GM13977 (cell line): ENCODE measurements at regions not wholly inside any gene's neighbourhood (a gene's known extent, or its start where the extent isn't known, plus 50 kb on each side); places are given as distances from the start of the nearest gene placed in this dataset.

Source experiments
- DNase-seq: peaks from one replicate; pipeline ENCODE4 v3.0.0; 2012; ENCODE audit warnings: low spot score
- CTCF ChIP-seq: IDR thresholded peaks from 2 replicates; pipeline ENCODE4 v1.5.1; 2012; ENCODE audit warnings: mild to moderate bottlenecking, control low read depth; ENCODE audit not compliant: insufficient read depth; ENCODE audit errors: extremely low read depth, missing control alignments
- in situ Hi-C: fragments of 300-500 bp; cut with MboI; formaldehyde crosslinking; loops from one replicate; pipeline ENCODE4 v1.12.0; 2022; ENCODE audit warnings: low sequenced_read_pairs, low pct_unique_long_range_greater_than_20kb, mixed read lengths, inconsistent platforms; ENCODE audit not compliant: unreplicated experiment

- in situ Hi-C loops = no loop called here
- TF ChIP-seq CTCF = no peak
- DNase-seq = no peak
Measured at GRCh38 chr3:152084441-152085158, 184.1 kb upstream of the MBNL1 start.

- in situ Hi-C loops = no loop called here
- no peak for TF ChIP-seq CTCF
- no peak for DNase-seq
Measured at GRCh38 chr3:152087153-152087552, 181.6 kb upstream of the MBNL1 start.

GRCh38 chr3:152089528-152089927 lies 179.2 kb upstream of the MBNL1 start:
- no peak for DNase-seq
- in situ Hi-C loops = no loop called here
- TF ChIP-seq CTCF = no peak

- no peak for TF ChIP-seq CTCF
- in situ Hi-C loops = no loop called here
- no peak for DNase-seq
Measured at GRCh38 chr3:152091725-152092124, 177.0 kb upstream of the MBNL1 start.

GRCh38 chr3:152093901-152094300 lies 174.8 kb upstream of the MBNL1 start:
- in situ Hi-C loops = no loop called here
- TF ChIP-seq CTCF = no peak
- no peak for DNase-seq

- TF ChIP-seq CTCF = no peak
- DNase-seq = no peak
- in situ Hi-C loops = no loop called here
Measured at GRCh38 chr3:152094406-152094805, 174.3 kb upstream of the MBNL1 start.
